BLaER1 (cell line): ENCODE measurements at regions not wholly inside any gene's neighbourhood (a gene's known extent, or its start where the extent isn't known, plus 50 kb on each side); places are given as distances from the start of the nearest gene placed in this dataset.

Experiments
- H3K27ac ChIP-seq: shearing (Covaris generic); formaldehyde crosslinking; 2 replicates; pipeline ENCODE4 v1.8.1; 2022
- H3K27me3 ChIP-seq: shearing (Covaris generic); formaldehyde crosslinking; 2 replicates; pipeline ENCODE4 v1.8.1; 2022
- H3K36me3 ChIP-seq: shearing (Covaris generic); formaldehyde crosslinking; 2 replicates; pipeline ENCODE4 v1.8.1; 2022
- H3K4me1 ChIP-seq: shearing (Covaris generic); formaldehyde crosslinking; 2 replicates; pipeline ENCODE4 v1.8.1; 2022
- H3K4me2 ChIP-seq: shearing (Covaris generic); formaldehyde crosslinking; 2 replicates; pipeline ENCODE4 v1.8.1; 2022
- H3K4me3 ChIP-seq: shearing (Covaris generic); formaldehyde crosslinking; 2 replicates; pipeline ENCODE4 v1.8.1; 2022
- H3K9ac ChIP-seq: shearing (Covaris generic); formaldehyde crosslinking; 2 replicates; pipeline ENCODE4 v1.8.1; 2022
- H3K9me3 ChIP-seq: shearing (Covaris generic); formaldehyde crosslinking; 2 replicates; pipeline ENCODE4 v1.8.1; 2022
- H4K20me1 ChIP-seq: shearing (Covaris generic); formaldehyde crosslinking; 2 replicates; pipeline ENCODE4 v1.8.1; 2022
- Cebpa-rat ChIP-seq: shearing (Covaris generic); IDR thresholded peaks from 2 replicates; pipeline ENCODE4 v1.8.1; 2022

GRCh38 chr14:34113005-34113511 lies 162.2 kb upstream of the EGLN3 start:
- Histone ChIP-seq H3K9ac (no peak overlapping the region), H3K27ac (no peak overlapping the region), H3K4me3 (no peak overlapping the region), H3K4me1 (no peaks in the 10 kb centered on the region), H3K27me3 (no peaks in the 10 kb centered on the region), H4K20me1 (no peaks in the 10 kb centered on the region), H3K36me3 (no peaks in the 10 kb centered on the region), H3K9me3 (0 out of 2 replicates have a peak, but pooled peaks cover 3% of the 10 kb centered on the region), H3K4me2 (no peak overlapping the region)
- TF ChIP-seq Cebpa-rat = no peak

GRCh38 chr14:34111953-34112352 lies 161.1 kb upstream of the EGLN3 start:
- no peaks in the 10 kb centered on the region for H4K20me1 ChIP-seq
- no peaks in the 10 kb centered on the region for H3K27me3 ChIP-seq
- H3K9ac ChIP-seq = no peak overlapping the region
- H3K36me3 ChIP-seq = no peaks in the 10 kb centered on the region
- no peak overlapping the region for H3K27ac ChIP-seq
- no peak overlapping the region for H3K4me3 ChIP-seq
- 0 out of 2 replicates have a peak, but pooled peaks cover 3% of the 10 kb centered on the region for H3K9me3 ChIP-seq
- H3K4me1 ChIP-seq = no peaks in the 10 kb centered on the region
- H3K4me2 ChIP-seq = no peak overlapping the region
- no peak for TF ChIP-seq Cebpa-rat

GRCh38 chr14:34111505-34111904 lies 160.6 kb upstream of the EGLN3 start:
- no peak overlapping the region for H3K9ac ChIP-seq
- no peaks in the 10 kb centered on the region for H4K20me1 ChIP-seq
- H3K27me3 ChIP-seq = no peaks in the 10 kb centered on the region
- no peaks in the 10 kb centered on the region for H3K4me1 ChIP-seq
- no peaks in the 10 kb centered on the region for H3K36me3 ChIP-seq
- H3K27ac ChIP-seq = no peak overlapping the region
- no peak overlapping the region for H3K4me3 ChIP-seq
- no peak overlapping the region for H3K4me2 ChIP-seq
- 0 out of 2 replicates have a peak, but pooled peaks cover 3% of the 10 kb centered on the region for H3K9me3 ChIP-seq
- no peak for TF ChIP-seq Cebpa-rat

DNA sequence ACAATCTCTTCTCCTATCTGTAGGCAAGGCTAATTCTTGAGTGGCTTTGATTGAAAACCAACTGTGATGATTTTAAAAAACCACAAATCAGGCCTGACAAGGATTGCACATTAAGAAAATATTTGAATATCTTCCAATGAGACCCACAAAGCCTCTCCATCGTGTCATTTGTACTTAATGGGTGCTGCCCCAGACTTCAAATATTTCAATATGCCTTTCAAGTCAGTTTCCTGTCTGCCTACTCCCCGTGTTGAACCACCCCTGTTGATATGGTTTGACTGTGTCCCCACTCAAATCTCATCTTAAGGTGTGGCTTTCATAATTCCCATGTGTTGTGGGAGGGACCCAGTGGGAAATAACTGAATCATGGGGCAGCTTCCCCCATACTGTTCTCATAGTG lies 159.7 kb upstream of the EGLN3 start:
- Histone ChIP-seq H3K9ac (no peak overlapping the region), H3K27ac (no peak overlapping the region), H4K20me1 (no peaks in the 10 kb centered on the region), H3K4me1 (no peaks in the 10 kb centered on the region), H3K4me2 (no peak overlapping the region), H3K36me3 (no peaks in the 10 kb centered on the region), H3K27me3 (no peaks in the 10 kb centered on the region), H3K4me3 (no peak overlapping the region), H3K9me3 (no peaks in the 10 kb centered on the region)
- TF ChIP-seq Cebpa-rat = no peak

DNA sequence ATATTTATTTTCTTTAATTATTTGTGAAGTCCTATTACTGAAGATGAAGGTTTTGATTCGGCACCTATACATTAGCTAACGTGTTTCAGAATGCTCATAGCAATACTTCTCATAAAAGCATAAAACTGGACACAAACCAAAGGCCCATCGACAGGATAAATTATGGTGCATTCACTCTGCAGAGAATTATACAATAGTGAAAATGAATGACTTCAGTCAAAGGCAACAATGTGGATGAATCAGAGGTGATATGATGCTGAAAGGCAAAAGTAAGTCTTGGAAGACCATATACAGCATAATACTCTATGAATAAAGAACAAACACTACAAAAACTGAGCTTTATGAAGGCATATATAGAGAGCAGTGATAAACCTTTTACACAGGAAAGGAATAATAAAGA lies 156.6 kb upstream of the EGLN3 start:
- Histone ChIP-seq H3K27me3 (no peaks in the 10 kb centered on the region), H3K27ac (no peak overlapping the region), H3K4me2 (no peak overlapping the region), H4K20me1 (no peaks in the 10 kb centered on the region), H3K4me3 (no peak overlapping the region), H3K9ac (no peak overlapping the region), H3K9me3 (no peaks in the 10 kb centered on the region), H3K4me1 (peaks cover 7% of the 10 kb centered on the region), H3K36me3 (no peaks in the 10 kb centered on the region)
- TF ChIP-seq Cebpa-rat = no peak

- TF ChIP-seq Cebpa-rat = no peak
- Histone ChIP-seq H3K27ac (no peak overlapping the region), H4K20me1 (no peaks in the 10 kb centered on the region), H3K4me2 (no peak overlapping the region), H3K27me3 (no peaks in the 10 kb centered on the region), H3K9ac (no peak overlapping the region), H3K36me3 (no peaks in the 10 kb centered on the region), H3K9me3 (no peaks in the 10 kb centered on the region), H3K4me1 (peaks cover 15% of the 10 kb centered on the region), H3K4me3 (no peak overlapping the region)
These were observed 155.4 kb upstream of the EGLN3 start for GRCh38 chr14:34106310-34106709.

GRCh38 chr14:34104489-34105397 lies 153.9 kb upstream of the EGLN3 start:
- no peak overlapping the region for H3K9ac ChIP-seq
- peaks cover 21% of the 10 kb centered on the region for H3K4me1 ChIP-seq
- H4K20me1 ChIP-seq = no peaks in the 10 kb centered on the region
- no peak overlapping the region for H3K27ac ChIP-seq
- no peak overlapping the region for H3K4me2 ChIP-seq
- no peaks in the 10 kb centered on the region for H3K27me3 ChIP-seq
- no peaks in the 10 kb centered on the region for H3K9me3 ChIP-seq
- H3K4me3 ChIP-seq = no peak overlapping the region
- no peak for TF ChIP-seq Cebpa-rat
- no peaks in the 10 kb centered on the region for H3K36me3 ChIP-seq

DNA sequence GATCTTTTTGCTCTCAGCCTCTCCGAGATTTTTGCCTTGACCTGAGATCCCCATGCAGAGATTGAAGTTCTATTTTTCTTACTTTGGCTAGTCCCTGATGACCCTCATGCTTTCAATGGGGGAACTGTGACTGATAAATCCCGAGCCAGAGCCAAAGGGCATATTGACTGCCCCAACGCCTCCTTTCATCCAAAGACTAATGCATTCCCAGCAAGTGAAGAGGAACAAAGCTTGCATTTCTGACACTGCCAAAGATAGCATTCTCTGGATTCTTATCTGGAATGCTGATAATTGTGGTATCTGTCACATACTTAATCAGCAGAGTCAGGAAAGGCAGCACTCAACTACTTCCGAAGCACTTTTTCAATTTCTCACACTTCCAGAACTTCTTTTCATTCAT lies 152.3 kb upstream of the EGLN3 start:
- Histone ChIP-seq H3K27me3 (no peaks in the 10 kb centered on the region), H3K36me3 (no peaks in the 10 kb centered on the region), H3K4me1 (peaks cover 28% of the 10 kb centered on the region), H4K20me1 (no peaks in the 10 kb centered on the region), H3K27ac (no peak overlapping the region), H3K9me3 (no peaks in the 10 kb centered on the region), H3K4me2 (no peak overlapping the region), H3K4me3 (no peak overlapping the region), H3K9ac (no peak overlapping the region)
- no peak for TF ChIP-seq Cebpa-rat

- H3K4me1 ChIP-seq = peaks cover 28% of the 10 kb centered on the region
- no peak for TF ChIP-seq Cebpa-rat
- no peak overlapping the region for H3K4me3 ChIP-seq
- H3K4me2 ChIP-seq = peak overlapping the region; percentile 16
- no peaks in the 10 kb centered on the region for H3K36me3 ChIP-seq
- no peak overlapping the region for H3K27ac ChIP-seq
- H3K27me3 ChIP-seq = no peaks in the 10 kb centered on the region
- no peaks in the 10 kb centered on the region for H3K9me3 ChIP-seq
- no peak overlapping the region for H3K9ac ChIP-seq
- no peaks in the 10 kb centered on the region for H4K20me1 ChIP-seq
These were observed 148.8 kb upstream of the EGLN3 start for GRCh38 chr14:34099635-34100034.

DNA sequence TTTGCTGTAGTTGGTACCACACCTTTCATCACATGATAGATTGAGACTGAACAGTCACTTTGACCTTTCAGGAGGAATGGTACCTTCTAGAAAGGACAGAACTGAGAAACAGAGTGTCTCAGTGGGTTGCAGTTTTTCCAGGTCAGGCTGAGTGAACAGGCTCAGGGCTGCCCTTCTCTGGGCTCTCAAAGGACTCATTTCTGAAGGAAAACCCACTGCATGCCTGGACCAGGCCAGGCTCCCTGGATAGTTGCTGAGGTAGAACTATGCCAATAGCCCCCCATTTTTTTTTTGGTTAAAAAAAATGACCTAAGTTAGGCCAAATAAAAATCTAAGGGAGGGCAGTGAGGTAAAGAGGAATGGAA lies 148.1 kb upstream of the EGLN3 start:
- Histone ChIP-seq H3K4me3 (no peak overlapping the region), H3K9me3 (no peaks in the 10 kb centered on the region), H3K4me2 (no peak overlapping the region), H3K9ac (no peak overlapping the region), H3K36me3 (no peaks in the 10 kb centered on the region), H3K4me1 (peaks cover 28% of the 10 kb centered on the region), H3K27ac (no peak overlapping the region), H3K27me3 (no peaks in the 10 kb centered on the region), H4K20me1 (no peaks in the 10 kb centered on the region)
- no peak for TF ChIP-seq Cebpa-rat
